WTC11 (cell line): ENCODE measurements at regions not wholly inside any gene's neighbourhood (a gene's known extent, or its start where the extent isn't known, plus 50 kb on each side); places are given as distances from the start of the nearest gene placed in this dataset.

Source experiments
- ATAC-seq: fragments of 200-7000 bp; cut with Tn5 transposase; 2 replicates; pipeline ENCODE4 v1.10.0; 2021; ENCODE audit warnings: mild to moderate bottlenecking, moderate library complexity
- CTCF ChIA-PET: fragments of 300-600 bp; sonication (Branson Sonifier 250); formaldehyde crosslinking; loops from one replicate; lab custom pipeline; 2021; ENCODE audit warnings: antibody characterized with exemption; lab: Charles Lee
- POLR2A ChIA-PET: fragments of 350-600 bp; sonication (Branson Sonifier 250); formaldehyde crosslinking; loops from one replicate; lab custom pipeline; 2021; ENCODE audit warnings: antibody characterized with exemption; lab: Charles Lee
- DNase-seq: peaks from one replicate; pipeline ENCODE4 v3.0.0; 2021; ENCODE audit warnings: low spot score
- H3K27ac Mint-ChIP-seq: 2 replicates; pipeline ENCODE4 v1.8.0; 2021; ENCODE audit warnings: mixed read lengths
- H3K27me3 Mint-ChIP-seq: 2 replicates; pipeline ENCODE4 v1.8.0; 2021; ENCODE audit warnings: low read depth, mild to moderate bottlenecking, moderate library complexity, mixed read lengths
- H3K36me3 Mint-ChIP-seq: 2 replicates; pipeline ENCODE4 v1.8.0; 2021; ENCODE audit warnings: mixed read lengths
- H3K4me1 Mint-ChIP-seq: 2 replicates; pipeline ENCODE4 v1.8.0; 2022; ENCODE audit warnings: mixed read lengths
- H3K4me3 Mint-ChIP-seq: 2 replicates; pipeline ENCODE4 v1.8.0; 2021; ENCODE audit warnings: mild to moderate bottlenecking, moderate library complexity, mixed read lengths
- H3K9me3 Mint-ChIP-seq: 2 replicates; pipeline ENCODE4 v1.8.0; 2021; ENCODE audit warnings: mixed read lengths
- ATF1 ChIP-seq: sonication (generic); formaldehyde crosslinking; IDR thresholded peaks from 2 replicates; pipeline ENCODE4 v1.8.1; 2023; ENCODE audit warnings: mild to moderate bottlenecking, moderate library complexity, missing genetic modification reagents
- CREB1 ChIP-seq: sonication (generic); formaldehyde crosslinking; IDR thresholded peaks from 2 replicates; pipeline ENCODE4 v1.8.0; 2023; ENCODE audit warnings: mild to moderate bottlenecking, missing genetic modification reagents
- ELF4 ChIP-seq: sonication (generic); formaldehyde crosslinking; IDR thresholded peaks from 2 replicates; pipeline ENCODE4 v1.8.1; 2022; ENCODE audit warnings: low read depth, mild to moderate bottlenecking, moderate library complexity, missing genetic modification reagents
- GRHL2 ChIP-seq: fragments of 250-450 bp; sonication (Bioruptor Pico); IDR thresholded peaks from 2 replicates; pipeline ENCODE4 v1.8.0; 2022; ENCODE audit warnings: mild to moderate bottlenecking, moderate library complexity; ENCODE audit not compliant: insufficient replicate concordance, severe bottlenecking
- GTF2I ChIP-seq: fragments of 250-450 bp; sonication (Bioruptor Pico); conservative IDR thresholded peaks from 2 replicates; pipeline ENCODE4 v1.4.0; 2021; ENCODE audit warnings: mild to moderate bottlenecking
- HMGA2 ChIP-seq: fragments of 250-450 bp; sonication (Bioruptor Pico); IDR thresholded peaks from 2 replicates; pipeline ENCODE4 v1.4.0; 2021; ENCODE audit warnings: mild to moderate bottlenecking, moderate library complexity
- IRF2 ChIP-seq: sonication (generic); formaldehyde crosslinking; IDR thresholded peaks from 2 replicates; pipeline ENCODE4 v1.8.0; 2022; ENCODE audit warnings: low read depth, missing genetic modification reagents, borderline replicate concordance
- JAZF1 ChIP-seq: fragments of 250-450 bp; sonication (Bioruptor Pico); IDR thresholded peaks from 2 replicates; pipeline ENCODE4 v1.9.0; 2021; ENCODE audit warnings: moderate library complexity, mild to moderate bottlenecking, inconsistent platforms
- MYBL2 ChIP-seq: sonication (generic); formaldehyde crosslinking; IDR thresholded peaks from 2 replicates; pipeline ENCODE4 v1.8.1; 2023; ENCODE audit warnings: mild to moderate bottlenecking, moderate library complexity, missing genetic modification reagents
- NFYB ChIP-seq: sonication (generic); formaldehyde crosslinking; conservative IDR thresholded peaks from 2 replicates; pipeline ENCODE4 v1.8.0; 2022; ENCODE audit warnings: low read depth, missing genetic modification reagents
- OVOL2 ChIP-seq: fragments of 250-450 bp; sonication (Bioruptor Pico); IDR thresholded peaks from 2 replicates; pipeline ENCODE4 v1.9.0; 2021; ENCODE audit warnings: mild to moderate bottlenecking, borderline replicate concordance
- RELA ChIP-seq: sonication (generic); formaldehyde crosslinking; IDR thresholded peaks from 2 replicates; pipeline ENCODE4 v1.8.1; 2022; ENCODE audit warnings: missing genetic modification reagents, mild to moderate bottlenecking, borderline replicate concordance
- SMAD3 ChIP-seq: sonication (generic); formaldehyde crosslinking; IDR thresholded peaks from 2 replicates; pipeline ENCODE4 v1.8.0; 2022; ENCODE audit warnings: missing genetic modification reagents, mild to moderate bottlenecking, borderline replicate concordance
- SP1 ChIP-seq: sonication (generic); formaldehyde crosslinking; conservative IDR thresholded peaks from 2 replicates; pipeline ENCODE4 v1.8.1; 2022; ENCODE audit warnings: missing genetic modification reagents
- TP53 ChIP-seq: sonication (generic); formaldehyde crosslinking; IDR thresholded peaks from 2 replicates; pipeline ENCODE4 v1.8.1; 2023; ENCODE audit warnings: mild to moderate bottlenecking, missing genetic modification reagents
- ZNF219 ChIP-seq: sonication (generic); formaldehyde crosslinking; IDR thresholded peaks from 2 replicates; pipeline ENCODE4 v1.8.0; 2023; ENCODE audit warnings: missing genetic modification reagents, mild to moderate bottlenecking, borderline replicate concordance
- ZNF232 ChIP-seq: sonication (generic); formaldehyde crosslinking; IDR thresholded peaks from 2 replicates; pipeline ENCODE4 v1.8.0; 2022; ENCODE audit warnings: mild to moderate bottlenecking, missing genetic modification reagents
- ZNF263 ChIP-seq: sonication (generic); formaldehyde crosslinking; IDR thresholded peaks from 2 replicates; pipeline ENCODE4 v1.8.1; 2022; ENCODE audit warnings: low read depth, mild to moderate bottlenecking, moderate library complexity, missing genetic modification reagents
- ZNF423 ChIP-seq: fragments of 250-450 bp; sonication (Bioruptor Pico); IDR thresholded peaks from 2 replicates; pipeline ENCODE4 v2.1.2; 2022; ENCODE audit warnings: mild to moderate bottlenecking, moderate library complexity
- TF ChIP-seq, protein P1 (sequence below): fragments of 250-450 bp; sonication (Bioruptor Pico); IDR thresholded peaks from 2 replicates; pipeline ENCODE4 v1.9.0; 2021; ENCODE audit warnings: mild to moderate bottlenecking
- TF ChIP-seq, protein P2 (sequence below): fragments of 250-450 bp; sonication (Bioruptor Pico); IDR thresholded peaks from 2 replicates; pipeline ENCODE4 v1.8.0; 2021; ENCODE audit warnings: mild to moderate bottlenecking
- TF ChIP-seq, protein P3 (sequence below): sonication (generic); formaldehyde crosslinking; IDR thresholded peaks from 2 replicates; pipeline ENCODE4 v1.8.1; 2023; ENCODE audit warnings: mild to moderate bottlenecking, missing genetic modification reagents, moderate library complexity
- TF ChIP-seq, protein P4 (sequence below): sonication (generic); formaldehyde crosslinking; IDR thresholded peaks from 2 replicates; pipeline ENCODE4 v1.8.1; 2023; ENCODE audit warnings: mild to moderate bottlenecking, missing genetic modification reagents
- TF ChIP-seq, protein P5 (sequence below): sonication (generic); formaldehyde crosslinking; IDR thresholded peaks from 2 replicates; pipeline ENCODE4 v1.8.0; 2022; ENCODE audit warnings: mild to moderate bottlenecking, missing genetic modification reagents
- TF ChIP-seq, protein P6 (sequence below): sonication (generic); formaldehyde crosslinking; IDR thresholded peaks from 2 replicates; pipeline ENCODE4 v1.8.1; 2022; ENCODE audit warnings: low read depth, missing genetic modification reagents, borderline replicate concordance

DNA sequence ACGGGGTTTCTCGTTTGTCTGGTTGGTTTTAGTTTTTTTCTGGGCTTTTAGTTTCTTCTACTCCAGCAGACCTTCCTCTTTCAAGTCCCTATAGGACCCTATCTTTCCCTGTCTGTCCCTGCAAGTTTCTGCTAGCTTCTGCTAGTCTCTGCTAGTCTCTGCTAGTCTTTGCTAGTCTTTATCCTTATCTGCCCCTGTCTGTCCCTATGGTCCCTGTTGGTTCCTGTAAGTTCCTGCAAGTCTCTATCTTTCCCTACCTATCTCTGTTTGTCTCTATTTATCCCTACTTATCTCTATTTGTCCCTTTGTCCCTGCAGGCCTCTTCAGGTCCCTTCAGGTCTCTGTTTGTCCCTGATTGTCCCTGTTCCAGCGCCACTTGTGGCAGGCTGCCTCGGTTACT is 81.5 kb upstream of the PLEKHG7 start (continued):
- TF ChIP-seq, protein P1, sequence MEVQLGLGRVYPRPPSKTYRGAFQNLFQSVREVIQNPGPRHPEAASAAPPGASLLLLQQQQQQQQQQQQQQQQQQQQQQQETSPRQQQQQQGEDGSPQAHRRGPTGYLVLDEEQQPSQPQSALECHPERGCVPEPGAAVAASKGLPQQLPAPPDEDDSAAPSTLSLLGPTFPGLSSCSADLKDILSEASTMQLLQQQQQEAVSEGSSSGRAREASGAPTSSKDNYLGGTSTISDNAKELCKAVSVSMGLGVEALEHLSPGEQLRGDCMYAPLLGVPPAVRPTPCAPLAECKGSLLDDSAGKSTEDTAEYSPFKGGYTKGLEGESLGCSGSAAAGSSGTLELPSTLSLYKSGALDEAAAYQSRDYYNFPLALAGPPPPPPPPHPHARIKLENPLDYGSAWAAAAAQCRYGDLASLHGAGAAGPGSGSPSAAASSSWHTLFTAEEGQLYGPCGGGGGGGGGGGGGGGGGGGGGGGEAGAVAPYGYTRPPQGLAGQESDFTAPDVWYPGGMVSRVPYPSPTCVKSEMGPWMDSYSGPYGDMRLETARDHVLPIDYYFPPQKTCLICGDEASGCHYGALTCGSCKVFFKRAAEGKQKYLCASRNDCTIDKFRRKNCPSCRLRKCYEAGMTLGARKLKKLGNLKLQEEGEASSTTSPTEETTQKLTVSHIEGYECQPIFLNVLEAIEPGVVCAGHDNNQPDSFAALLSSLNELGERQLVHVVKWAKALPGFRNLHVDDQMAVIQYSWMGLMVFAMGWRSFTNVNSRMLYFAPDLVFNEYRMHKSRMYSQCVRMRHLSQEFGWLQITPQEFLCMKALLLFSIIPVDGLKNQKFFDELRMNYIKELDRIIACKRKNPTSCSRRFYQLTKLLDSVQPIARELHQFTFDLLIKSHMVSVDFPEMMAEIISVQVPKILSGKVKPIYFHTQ, result no peak
- TF ChIP-seq NFYB (CRISPR knock-in tag) (no peak), GTF2I (CRISPR knock-in tag) (no peak), ZNF263 (CRISPR knock-in tag) (no peak), JAZF1 (CRISPR knock-in tag) (no peak), HMGA2 (no peak), OVOL2 (CRISPR knock-in tag) (no peak), RELA (CRISPR knock-in tag) (no peak), IRF2 (CRISPR knock-in tag) (no peak), SP1 (CRISPR knock-in tag) (no peak), ZNF423 (CRISPR knock-in tag) (no peak)
- TF ChIP-seq, protein P2, sequence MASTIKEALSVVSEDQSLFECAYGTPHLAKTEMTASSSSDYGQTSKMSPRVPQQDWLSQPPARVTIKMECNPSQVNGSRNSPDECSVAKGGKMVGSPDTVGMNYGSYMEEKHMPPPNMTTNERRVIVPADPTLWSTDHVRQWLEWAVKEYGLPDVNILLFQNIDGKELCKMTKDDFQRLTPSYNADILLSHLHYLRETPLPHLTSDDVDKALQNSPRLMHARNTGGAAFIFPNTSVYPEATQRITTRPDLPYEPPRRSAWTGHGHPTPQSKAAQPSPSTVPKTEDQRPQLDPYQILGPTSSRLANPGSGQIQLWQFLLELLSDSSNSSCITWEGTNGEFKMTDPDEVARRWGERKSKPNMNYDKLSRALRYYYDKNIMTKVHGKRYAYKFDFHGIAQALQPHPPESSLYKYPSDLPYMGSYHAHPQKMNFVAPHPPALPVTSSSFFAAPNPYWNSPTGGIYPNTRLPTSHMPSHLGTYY (CRISPR knock-in tag), result no peak
- TF ChIP-seq, protein P3, sequence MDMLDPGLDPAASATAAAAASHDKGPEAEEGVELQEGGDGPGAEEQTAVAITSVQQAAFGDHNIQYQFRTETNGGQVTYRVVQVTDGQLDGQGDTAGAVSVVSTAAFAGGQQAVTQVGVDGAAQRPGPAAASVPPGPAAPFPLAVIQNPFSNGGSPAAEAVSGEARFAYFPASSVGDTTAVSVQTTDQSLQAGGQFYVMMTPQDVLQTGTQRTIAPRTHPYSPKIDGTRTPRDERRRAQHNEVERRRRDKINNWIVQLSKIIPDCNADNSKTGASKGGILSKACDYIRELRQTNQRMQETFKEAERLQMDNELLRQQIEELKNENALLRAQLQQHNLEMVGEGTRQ, result no peak
- TF ChIP-seq, all 79 proteins: peak for 0

DNA sequence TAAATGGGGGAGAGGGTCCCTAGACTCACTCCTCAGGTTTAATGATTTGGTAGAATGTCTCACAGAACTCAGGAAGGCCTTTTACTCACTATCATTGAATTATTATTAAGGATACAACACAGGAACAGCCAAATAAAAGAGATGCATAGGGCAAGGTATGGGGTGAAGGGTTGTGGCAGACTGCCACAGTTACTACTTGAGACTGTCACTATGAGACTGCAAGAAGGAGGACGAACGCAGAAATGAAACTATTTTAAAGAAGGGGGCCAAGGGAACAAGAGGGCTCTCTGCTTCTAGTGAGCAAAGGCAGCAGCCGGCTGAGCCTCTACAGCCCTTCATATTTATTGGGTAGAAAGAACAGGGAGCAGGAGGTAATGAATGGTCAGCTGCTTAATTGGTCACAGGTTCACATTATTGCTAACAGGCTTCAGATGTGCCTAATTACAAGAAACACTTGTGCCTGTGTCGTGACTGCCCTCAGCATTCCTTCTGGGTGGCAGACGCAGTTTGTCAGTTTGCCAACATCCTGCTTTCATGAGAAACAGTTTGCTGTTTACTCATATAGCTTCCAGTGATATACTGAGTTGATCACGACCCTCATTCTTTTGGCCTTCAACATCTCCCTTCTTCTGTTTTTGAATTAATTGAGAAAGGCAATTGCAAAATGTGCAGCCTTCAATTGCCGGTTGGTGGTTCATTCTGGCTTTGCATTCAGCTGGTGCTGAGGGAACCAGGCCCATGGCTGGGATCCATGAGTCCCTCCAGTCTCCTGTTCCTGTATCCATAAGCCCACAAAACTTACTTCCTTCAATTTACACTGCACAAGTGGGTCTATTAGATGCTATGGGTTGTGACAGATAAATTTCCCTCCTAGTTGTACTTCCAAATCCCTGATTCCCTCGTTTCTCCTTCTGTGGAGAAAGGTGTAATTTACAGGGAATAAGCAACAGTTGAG is 82.8 kb upstream of the PLEKHG7 start:
- ChIA-PET CTCF (no interaction called here), POLR2A (no interaction called here)
- H3K4me3 Mint-ChIP-seq, result no peak overlapping the region
- DNase-seq (no peak), ATAC-seq (no peak)
- H3K27ac Mint-ChIP-seq, result no peak overlapping the region
- peaks cover 5% of the 10 kb centered on the region for H3K4me1 Mint-ChIP-seq
- H3K9me3 Mint-ChIP-seq, result peaks cover 12% of the 10 kb centered on the region
- no peaks in the 10 kb centered on the region for H3K27me3 Mint-ChIP-seq
- H3K36me3 Mint-ChIP-seq, result no peaks in the 10 kb centered on the region; the same call in 1 of the 2 replicates
- TF ChIP-seq ZNF423 (CRISPR knock-in tag) (no peak), ZNF232 (CRISPR knock-in tag) (no peak), GRHL2 (CRISPR knock-in tag) (no peak), ZNF219 (no peak), TP53 (no peak), ATF1 (CRISPR knock-in tag) (no peak), CREB1 (CRISPR knock-in tag) (no peak), ELF4 (CRISPR knock-in tag) (no peak), MYBL2 (no peak), SMAD3 (CRISPR knock-in tag) (no peak), HMGA2 (no peak)
- TF ChIP-seq, protein P4, sequence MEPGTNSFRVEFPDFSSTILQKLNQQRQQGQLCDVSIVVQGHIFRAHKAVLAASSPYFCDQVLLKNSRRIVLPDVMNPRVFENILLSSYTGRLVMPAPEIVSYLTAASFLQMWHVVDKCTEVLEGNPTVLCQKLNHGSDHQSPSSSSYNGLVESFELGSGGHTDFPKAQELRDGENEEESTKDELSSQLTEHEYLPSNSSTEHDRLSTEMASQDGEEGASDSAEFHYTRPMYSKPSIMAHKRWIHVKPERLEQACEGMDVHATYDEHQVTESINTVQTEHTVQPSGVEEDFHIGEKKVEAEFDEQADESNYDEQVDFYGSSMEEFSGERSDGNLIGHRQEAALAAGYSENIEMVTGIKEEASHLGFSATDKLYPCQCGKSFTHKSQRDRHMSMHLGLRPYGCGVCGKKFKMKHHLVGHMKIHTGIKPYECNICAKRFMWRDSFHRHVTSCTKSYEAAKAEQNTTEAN, result no peak
- TF ChIP-seq, protein P5, sequence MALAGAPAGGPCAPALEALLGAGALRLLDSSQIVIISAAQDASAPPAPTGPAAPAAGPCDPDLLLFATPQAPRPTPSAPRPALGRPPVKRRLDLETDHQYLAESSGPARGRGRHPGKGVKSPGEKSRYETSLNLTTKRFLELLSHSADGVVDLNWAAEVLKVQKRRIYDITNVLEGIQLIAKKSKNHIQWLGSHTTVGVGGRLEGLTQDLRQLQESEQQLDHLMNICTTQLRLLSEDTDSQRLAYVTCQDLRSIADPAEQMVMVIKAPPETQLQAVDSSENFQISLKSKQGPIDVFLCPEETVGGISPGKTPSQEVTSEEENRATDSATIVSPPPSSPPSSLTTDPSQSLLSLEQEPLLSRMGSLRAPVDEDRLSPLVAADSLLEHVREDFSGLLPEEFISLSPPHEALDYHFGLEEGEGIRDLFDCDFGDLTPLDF (CRISPR knock-in tag), result no peak
- TF ChIP-seq, protein P6, sequence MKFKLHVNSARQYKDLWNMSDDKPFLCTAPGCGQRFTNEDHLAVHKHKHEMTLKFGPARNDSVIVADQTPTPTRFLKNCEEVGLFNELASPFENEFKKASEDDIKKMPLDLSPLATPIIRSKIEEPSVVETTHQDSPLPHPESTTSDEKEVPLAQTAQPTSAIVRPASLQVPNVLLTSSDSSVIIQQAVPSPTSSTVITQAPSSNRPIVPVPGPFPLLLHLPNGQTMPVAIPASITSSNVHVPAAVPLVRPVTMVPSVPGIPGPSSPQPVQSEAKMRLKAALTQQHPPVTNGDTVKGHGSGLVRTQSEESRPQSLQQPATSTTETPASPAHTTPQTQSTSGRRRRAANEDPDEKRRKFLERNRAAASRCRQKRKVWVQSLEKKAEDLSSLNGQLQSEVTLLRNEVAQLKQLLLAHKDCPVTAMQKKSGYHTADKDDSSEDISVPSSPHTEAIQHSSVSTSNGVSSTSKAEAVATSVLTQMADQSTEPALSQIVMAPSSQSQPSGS (CRISPR knock-in tag), result no peak
